WTC11 (cell line): ENCODE measurements at regions not wholly inside any gene's neighbourhood (a gene's known extent, or its start where the extent isn't known, plus 50 kb on each side); places are given as distances from the start of the nearest gene placed in this dataset.

Source experiments
- TP53 ChIP-seq: sonication (generic); formaldehyde crosslinking; IDR thresholded peaks from 2 replicates; pipeline ENCODE4 v1.8.1; 2023; ENCODE audit warnings: mild to moderate bottlenecking, missing genetic modification reagents
- TF ChIP-seq, protein P1 (sequence below): sonication (generic); formaldehyde crosslinking; IDR thresholded peaks from 2 replicates; pipeline ENCODE4 v1.8.1; 2022; ENCODE audit warnings: low read depth, missing genetic modification reagents, borderline replicate concordance
- TF ChIP-seq, protein P2 (sequence below): sonication (generic); formaldehyde crosslinking; IDR thresholded peaks from 2 replicates; pipeline ENCODE4 v1.8.1; 2023; ENCODE audit warnings: mild to moderate bottlenecking, missing genetic modification reagents, moderate library complexity

DNA sequence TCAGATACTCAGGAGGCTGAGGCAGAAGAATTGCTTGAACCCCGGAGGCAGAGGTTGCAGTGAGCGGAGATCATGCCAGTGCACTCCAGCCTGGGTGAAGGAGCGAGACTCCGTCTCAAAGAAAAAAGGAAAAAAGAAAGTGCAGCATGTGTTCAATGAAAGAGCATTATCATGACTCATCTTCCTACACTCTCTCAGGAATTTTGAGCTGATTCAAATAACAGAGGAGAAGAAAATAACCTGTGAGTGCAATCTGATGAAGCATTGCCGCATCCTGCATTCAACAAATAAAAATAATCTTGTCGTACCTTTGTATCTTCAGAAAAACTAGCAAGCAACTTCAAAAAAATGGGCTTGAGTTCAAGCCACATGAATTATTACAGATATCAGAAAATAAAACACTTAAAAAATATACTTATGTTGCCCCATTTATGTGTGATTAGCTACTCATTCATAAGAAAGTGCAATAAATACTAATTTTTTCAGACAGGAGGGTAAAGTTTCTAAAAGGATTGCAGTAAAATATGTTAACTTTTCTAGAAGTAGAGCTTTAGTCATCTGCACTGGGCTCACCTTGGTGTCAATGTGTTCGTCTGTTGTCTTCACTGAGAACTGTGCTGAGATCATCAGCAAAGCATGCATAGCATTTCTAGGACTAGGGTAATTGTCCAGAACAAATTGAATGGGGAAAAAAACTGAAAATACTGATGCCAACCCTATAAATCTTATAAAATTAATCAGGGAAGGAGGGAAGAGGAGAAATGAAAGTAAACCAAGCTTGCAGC lies 90.4 kb upstream of the VCX3B start:
- TF ChIP-seq, protein P1, sequence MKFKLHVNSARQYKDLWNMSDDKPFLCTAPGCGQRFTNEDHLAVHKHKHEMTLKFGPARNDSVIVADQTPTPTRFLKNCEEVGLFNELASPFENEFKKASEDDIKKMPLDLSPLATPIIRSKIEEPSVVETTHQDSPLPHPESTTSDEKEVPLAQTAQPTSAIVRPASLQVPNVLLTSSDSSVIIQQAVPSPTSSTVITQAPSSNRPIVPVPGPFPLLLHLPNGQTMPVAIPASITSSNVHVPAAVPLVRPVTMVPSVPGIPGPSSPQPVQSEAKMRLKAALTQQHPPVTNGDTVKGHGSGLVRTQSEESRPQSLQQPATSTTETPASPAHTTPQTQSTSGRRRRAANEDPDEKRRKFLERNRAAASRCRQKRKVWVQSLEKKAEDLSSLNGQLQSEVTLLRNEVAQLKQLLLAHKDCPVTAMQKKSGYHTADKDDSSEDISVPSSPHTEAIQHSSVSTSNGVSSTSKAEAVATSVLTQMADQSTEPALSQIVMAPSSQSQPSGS (CRISPR knock-in tag) = no peak
- TF ChIP-seq, protein P2, sequence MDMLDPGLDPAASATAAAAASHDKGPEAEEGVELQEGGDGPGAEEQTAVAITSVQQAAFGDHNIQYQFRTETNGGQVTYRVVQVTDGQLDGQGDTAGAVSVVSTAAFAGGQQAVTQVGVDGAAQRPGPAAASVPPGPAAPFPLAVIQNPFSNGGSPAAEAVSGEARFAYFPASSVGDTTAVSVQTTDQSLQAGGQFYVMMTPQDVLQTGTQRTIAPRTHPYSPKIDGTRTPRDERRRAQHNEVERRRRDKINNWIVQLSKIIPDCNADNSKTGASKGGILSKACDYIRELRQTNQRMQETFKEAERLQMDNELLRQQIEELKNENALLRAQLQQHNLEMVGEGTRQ (CRISPR knock-in tag) = no peak
- TF ChIP-seq TP53 (CRISPR knock-in tag) = no peak
